Parathyroid adenoma (tissue), 2 donors: ENCODE measurements at regions not wholly inside any gene's neighbourhood (a gene's known extent, or its start where the extent isn't known, plus 50 kb on each side); places are given as distances from the start of the nearest gene placed in this dataset.

Experiments
- H2AFZ ChIP-seq: fragments of 300-600 bp; sonication (generic); one replicate; pipeline ENCODE4 v1.7.0; 2017; ENCODE audit warnings: antibody characterized with exemption, mild to moderate bottlenecking
- H3K27ac ChIP-seq: fragments of 300-600 bp; sonication (generic); one replicate; pipeline ENCODE4 v1.7.0; 2017
- H3K27me3 ChIP-seq: fragments of 300-600 bp; sonication (generic); one replicate; pipeline ENCODE4 v1.7.0; 2017; ENCODE audit warnings: low read length; ENCODE audit not compliant: control insufficient read depth, insufficient read depth
- H3K36me3 ChIP-seq: fragments of 300-600 bp; sonication (generic); one replicate; pipeline ENCODE4 v1.7.0; 2017; ENCODE audit warnings: low read length; ENCODE audit not compliant: control insufficient read depth, insufficient read depth
- H3K4me1 ChIP-seq: fragments of 300-600 bp; sonication (generic); one replicate; pipeline ENCODE4 v1.7.0; 2017; ENCODE audit warnings: control low read depth
- H3K4me2 ChIP-seq: fragments of 300-600 bp; sonication (generic); one replicate; pipeline ENCODE4 v1.7.0; 2017; ENCODE audit warnings: low read length
- H3K4me3 ChIP-seq: fragments of 300-600 bp; sonication (generic); one replicate; pipeline ENCODE4 v1.7.0; 2017; ENCODE audit warnings: low read depth, low read length
- H3K79me2 ChIP-seq: fragments of 300-600 bp; sonication (generic); one replicate; pipeline ENCODE4 v1.7.0; 2017; ENCODE audit warnings: control low read depth
- H3K9ac ChIP-seq: fragments of 300-600 bp; sonication (generic); one replicate; pipeline ENCODE4 v1.7.0; 2017; ENCODE audit warnings: mild to moderate bottlenecking
- H3K9me3 ChIP-seq: fragments of 300-600 bp; sonication (generic); one replicate; pipeline ENCODE4 v1.7.0; 2017; ENCODE audit warnings: low read length; ENCODE audit not compliant: control insufficient read depth
- CTCF ChIP-seq: fragments of 300-600 bp; sonication (generic); IDR thresholded peaks from one replicate; pipeline ENCODE4 v1.7.0; 2017; ENCODE audit warnings: antibody characterized with exemption, mild to moderate bottlenecking
- donor health status: primary hyperparathyroidism.

DNA sequence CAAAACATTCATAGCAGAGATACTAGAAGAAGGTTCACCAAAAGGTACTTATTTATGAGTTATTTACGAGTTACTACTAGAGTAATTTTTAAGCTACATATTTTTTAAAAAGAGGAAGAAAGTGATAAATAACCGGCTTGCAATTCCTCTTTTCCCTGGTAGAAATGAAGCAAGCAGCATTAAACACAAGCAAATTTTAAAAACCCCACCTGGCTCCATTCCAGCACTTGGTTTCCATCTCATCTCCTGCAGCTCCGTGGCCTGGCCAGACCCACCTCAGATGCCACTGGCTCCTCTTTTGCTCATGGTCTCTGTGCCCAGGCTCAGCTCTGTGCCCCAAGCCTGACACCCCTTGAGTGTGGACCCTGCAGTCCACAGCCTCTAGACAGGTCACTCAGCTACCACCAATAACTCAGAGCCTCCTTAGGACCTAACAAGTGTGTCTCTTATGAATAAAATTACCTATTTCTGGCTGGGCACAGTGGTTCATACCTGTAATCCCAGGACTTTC, 479.5 kb downstream of the TNS3 start:
- no peaks in the 10 kb centered on the region for H3K27me3 ChIP-seq
- no peak overlapping the region for H2AFZ ChIP-seq
- H3K4me1 ChIP-seq, result no peaks in the 10 kb centered on the region
- H3K9me3 ChIP-seq, result no peaks in the 10 kb centered on the region
- no peaks in the 10 kb centered on the region for H3K79me2 ChIP-seq
- no peak overlapping the region for H3K4me2 ChIP-seq
- H3K36me3 ChIP-seq, result no peaks in the 10 kb centered on the region
- no peak overlapping the region for H3K9ac ChIP-seq
- no peak for TF ChIP-seq CTCF
- no peak overlapping the region for H3K27ac ChIP-seq
- H3K4me3 ChIP-seq, result no peak overlapping the region

GRCh38 chr7:47100817-47101435, 481.0 kb downstream of the TNS3 start:
- no peak for TF ChIP-seq CTCF
- no peak overlapping the region for H3K4me3 ChIP-seq
- no peaks in the 10 kb centered on the region for H3K79me2 ChIP-seq
- no peak overlapping the region for H3K4me2 ChIP-seq
- H3K36me3 ChIP-seq, result no peaks in the 10 kb centered on the region
- no peaks in the 10 kb centered on the region for H3K27me3 ChIP-seq
- no peak overlapping the region for H3K9ac ChIP-seq
- H3K4me1 ChIP-seq, result no peaks in the 10 kb centered on the region
- no peak overlapping the region for H3K27ac ChIP-seq
- H3K9me3 ChIP-seq, result no peaks in the 10 kb centered on the region
- H2AFZ ChIP-seq, result no peak overlapping the region

- Histone ChIP-seq H3K27me3 (no peaks in the 10 kb centered on the region), H3K9ac (no peak overlapping the region), H3K4me3 (no peak overlapping the region), H3K9me3 (no peaks in the 10 kb centered on the region), H3K79me2 (no peaks in the 10 kb centered on the region), H3K4me2 (no peak overlapping the region), H3K4me1 (no peaks in the 10 kb centered on the region), H2AFZ (no peak overlapping the region), H3K36me3 (no peaks in the 10 kb centered on the region), H3K27ac (no peak overlapping the region)
- no peak for TF ChIP-seq CTCF
Measured at GRCh38 chr7:47100148-47100816, 481.6 kb downstream of the TNS3 start.

- no peak overlapping the region for H3K4me3 ChIP-seq
- no peaks in the 10 kb centered on the region for H3K27me3 ChIP-seq
- no peak for TF ChIP-seq CTCF
Measured at GRCh38 chr7:47097431-47097830, 484.5 kb downstream of the TNS3 start.

More at GRCh38 chr7:47097431-47097830, 484.5 kb downstream of the TNS3 start:
- Histone ChIP-seq H3K79me2 (no peaks in the 10 kb centered on the region), H3K27ac (no peak overlapping the region), H3K4me2 (no peak overlapping the region), H2AFZ (no peak overlapping the region), H3K9ac (no peak overlapping the region), H3K9me3 (no peaks in the 10 kb centered on the region), H3K36me3 (no peaks in the 10 kb centered on the region), H3K4me1 (no peaks in the 10 kb centered on the region)
